SW480 (cell line): ENCODE measurements at regions not wholly inside any gene's neighbourhood (a gene's known extent, or its start where the extent isn't known, plus 50 kb on each side); places are given as distances from the start of the nearest gene placed in this dataset.
A peak's percentile ranks its signal among the peaks of the same experiment; 100 is the strongest.
"Not testable (repeated sequence)": the region's sequence is repeated elsewhere in the genome, so short reads cannot be mapped to it uniquely, and the experiment has no call there.

Experiments
- DNase-seq: peaks from one replicate; pipeline ENCODE4 v3.0.0-alpha.2; 2016; ENCODE audit warnings: low spot score

GRCh38 chr3:167102071-167102470 lies 278.0 kb downstream of the ZBBX start:
- DNase-seq = no peak

DNA sequence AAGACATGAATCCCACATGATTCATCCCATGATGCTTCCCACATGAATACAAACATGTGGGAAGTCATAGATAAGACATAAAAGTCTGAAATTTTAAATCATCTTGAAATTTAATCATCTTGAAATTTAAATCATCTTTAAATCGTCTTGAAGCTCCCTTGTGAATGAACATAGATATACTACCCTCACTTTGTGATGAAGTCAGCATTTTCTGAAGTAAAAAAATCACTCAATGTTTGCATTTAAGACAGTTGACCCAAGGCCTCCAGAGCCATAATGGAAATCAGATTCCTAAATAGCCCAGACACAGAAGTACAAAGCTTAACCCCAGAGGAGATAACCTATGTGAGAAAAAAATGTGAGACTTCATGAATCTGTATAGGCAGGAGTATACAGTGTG lies 279.4 kb downstream of the ZBBX start:
- no peak for DNase-seq

GRCh38 chr3:167100200-167100599 lies 279.9 kb downstream of the ZBBX start:
- DNase-seq = no peak

- no peak for DNase-seq
These were observed 284.1 kb downstream of the ZBBX start for GRCh38 chr3:167095976-167096375.

- DNase-seq = no peak
These were observed 285.5 kb downstream of the ZBBX start for GRCh38 chr3:167094632-167095031.

DNA sequence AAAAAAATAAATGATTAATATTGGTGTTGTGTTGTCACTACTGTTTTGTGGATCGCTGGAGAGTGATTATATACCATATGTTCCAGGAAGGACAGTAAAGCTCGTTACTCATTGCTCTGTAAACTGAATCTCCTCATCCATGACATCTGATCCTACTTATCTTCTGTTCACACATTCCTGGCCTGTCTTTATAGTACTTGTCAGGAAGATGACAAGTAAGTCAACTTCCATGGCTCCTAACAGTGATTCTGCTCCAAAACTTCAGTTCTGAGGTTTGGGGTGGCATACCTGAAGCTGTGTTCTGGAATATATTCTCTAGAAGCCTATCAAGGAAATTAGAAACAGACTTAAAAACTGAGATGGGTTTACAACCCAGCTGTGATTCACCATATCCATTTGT lies 288.9 kb downstream of the ZBBX start:
- DNase-seq = no peak

- DNase-seq = no peak
These were observed 295.6 kb downstream of the ZBBX start for GRCh38 chr3:167084545-167084944.

DNA sequence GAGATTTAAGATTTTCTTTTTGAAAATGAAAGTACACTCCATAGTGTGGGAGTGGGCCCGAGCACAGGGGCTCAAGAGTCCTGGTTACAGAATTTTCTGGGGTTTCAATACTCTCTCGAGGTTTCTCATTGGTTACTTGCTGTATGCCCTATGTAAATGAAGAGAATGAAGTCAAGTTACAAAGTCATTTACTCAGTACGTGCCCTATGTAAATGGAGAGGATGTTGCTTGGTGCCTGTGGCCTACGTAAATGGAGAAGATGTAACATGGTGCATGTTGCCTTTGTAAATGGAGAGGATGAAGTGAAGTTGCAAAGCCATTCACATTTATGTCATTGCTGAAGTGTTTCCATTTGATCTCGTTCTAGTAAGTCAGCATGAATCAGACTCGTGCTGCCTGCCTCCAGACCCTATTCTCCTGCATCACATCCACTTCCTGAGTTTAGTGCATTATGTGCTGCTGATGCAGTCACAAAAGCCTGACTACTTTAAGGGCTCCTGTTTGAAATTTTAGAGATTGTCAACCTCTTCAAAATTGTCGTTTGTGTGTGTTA lies 302.0 kb downstream of the ZBBX start:
- DNase-seq = peak; percentile 2

GRCh38 chr3:167067787-167068161 lies 312.3 kb downstream of the ZBBX start:
- no peak for DNase-seq

DNA sequence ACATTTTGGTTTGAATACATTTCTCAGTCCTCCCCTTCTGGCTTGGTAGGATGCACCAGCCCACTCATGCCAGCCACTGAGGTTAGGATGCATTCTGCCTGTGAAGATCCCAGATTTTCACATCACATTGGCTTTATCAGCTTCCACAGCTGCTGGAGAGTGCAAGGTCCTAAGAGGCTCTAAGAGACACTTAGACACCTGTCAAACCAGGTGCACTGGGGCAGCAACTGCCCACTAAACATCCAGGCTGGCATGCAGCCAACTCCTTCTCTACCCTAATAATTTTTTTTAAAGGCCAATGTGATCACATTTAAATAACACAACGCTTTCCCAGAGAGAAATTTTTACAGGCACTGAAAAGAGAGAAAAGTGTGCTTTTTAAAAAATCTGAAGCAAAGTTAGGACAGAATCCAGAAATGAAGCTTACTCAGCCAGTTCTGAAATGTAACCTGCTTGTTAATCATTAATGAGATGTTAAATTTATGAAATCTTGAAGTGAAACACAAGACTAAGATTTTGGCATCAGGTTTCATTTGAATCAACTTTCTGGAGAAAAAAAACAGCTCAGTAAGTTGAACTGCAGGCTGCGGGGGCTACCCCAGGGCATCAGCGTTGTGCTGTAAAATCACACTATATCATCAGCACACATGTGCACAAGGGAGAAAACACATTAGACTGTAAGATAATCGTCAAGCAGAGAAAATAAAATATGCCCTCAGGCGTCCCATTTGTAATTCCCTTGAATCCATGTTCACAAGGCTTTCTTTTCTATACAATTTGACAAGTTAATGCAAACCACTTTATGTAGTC lies 312.9 kb downstream of the ZBBX start:
- DNase-seq = no peak

- no peak for DNase-seq
These were observed 322.5 kb downstream of the ZBBX start for GRCh38 chr3:167057581-167057980.

DNA sequence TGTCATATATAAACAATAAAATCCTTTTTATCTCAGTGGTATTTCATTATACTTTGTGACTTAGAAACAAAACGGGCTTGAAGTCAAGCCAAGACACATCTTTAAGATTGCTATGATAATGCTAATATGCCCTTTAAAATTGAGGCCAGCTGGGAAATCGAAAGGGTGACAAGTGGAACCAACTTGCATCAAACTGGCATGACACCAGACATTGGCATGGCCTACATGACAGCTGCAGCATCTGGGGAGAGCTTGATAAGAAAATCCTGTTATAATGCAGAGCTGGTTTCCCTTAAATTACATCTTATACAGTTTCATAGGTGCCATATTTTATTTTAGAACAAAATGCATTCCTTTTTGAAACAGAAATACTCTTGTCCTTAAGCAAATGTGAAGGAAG lies 325.2 kb downstream of the ZBBX start:
- DNase-seq = no peak

DNA sequence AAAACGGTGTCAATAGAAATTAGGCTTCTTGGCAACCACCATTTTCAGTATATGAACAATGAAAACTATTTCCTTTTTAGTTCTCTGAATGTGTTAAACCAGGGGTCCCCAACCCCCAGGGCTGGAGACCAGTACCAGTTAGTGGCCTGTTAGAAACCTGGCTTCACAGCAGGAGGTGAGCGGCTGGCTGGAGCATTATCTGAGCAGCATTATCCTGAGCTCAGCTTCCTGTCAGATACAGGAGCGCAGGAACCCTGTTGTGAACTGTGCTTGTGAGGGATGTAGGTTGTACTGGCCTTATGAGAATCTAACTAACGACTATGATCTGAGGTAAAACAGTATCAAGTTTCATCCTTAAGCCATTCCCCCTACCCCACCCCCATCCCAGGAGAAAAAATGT lies 328.7 kb downstream of the ZBBX start:
- no peak for DNase-seq

- DNase-seq = no peak
These were observed 346.2 kb downstream of the ZBBX start for GRCh38 chr3:167033866-167034265.

GRCh38 chr3:167032267-167032876 lies 347.7 kb downstream of the ZBBX start:
- peak; percentile 37 for DNase-seq

DNA sequence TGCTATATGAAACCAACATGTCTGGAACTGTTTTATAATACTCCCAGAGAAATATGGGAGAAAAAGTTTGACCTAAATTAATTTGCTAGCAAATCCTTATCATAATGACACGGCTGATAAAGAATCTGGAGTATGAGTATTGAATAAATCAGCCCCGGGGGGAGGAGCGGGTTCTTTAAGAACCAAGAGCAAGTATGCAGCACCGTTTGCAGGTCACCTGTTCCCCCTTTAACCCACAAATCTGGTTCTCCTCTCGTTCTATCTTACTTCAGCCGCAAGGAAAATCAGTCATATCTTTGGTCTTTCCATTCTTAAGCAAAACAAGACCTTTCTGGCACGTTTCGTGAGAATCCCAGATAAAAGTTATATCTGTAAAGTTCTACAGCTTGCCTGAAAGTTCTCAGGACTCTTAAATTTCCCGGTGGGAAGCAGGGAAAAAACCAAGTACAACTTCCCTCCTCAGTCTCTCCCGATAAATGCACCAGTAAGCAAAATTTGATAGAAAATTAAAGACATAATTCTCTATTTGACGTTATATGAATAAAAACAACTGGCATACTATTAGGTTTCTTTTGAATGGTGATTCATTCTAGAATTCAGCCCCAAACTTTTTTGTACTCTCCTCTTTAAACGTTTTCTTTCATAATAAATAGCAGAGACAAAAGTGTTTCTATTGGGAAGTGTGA lies 348.6 kb downstream of the ZBBX start:
- no peak for DNase-seq

- DNase-seq = no peak
These were observed 349.9 kb downstream of the ZBBX start for GRCh38 chr3:167030082-167030725.

- not testable (repeated sequence) for DNase-seq
These were observed 360.6 kb downstream of the ZBBX start for GRCh38 chr3:167019503-167019902.

DNA sequence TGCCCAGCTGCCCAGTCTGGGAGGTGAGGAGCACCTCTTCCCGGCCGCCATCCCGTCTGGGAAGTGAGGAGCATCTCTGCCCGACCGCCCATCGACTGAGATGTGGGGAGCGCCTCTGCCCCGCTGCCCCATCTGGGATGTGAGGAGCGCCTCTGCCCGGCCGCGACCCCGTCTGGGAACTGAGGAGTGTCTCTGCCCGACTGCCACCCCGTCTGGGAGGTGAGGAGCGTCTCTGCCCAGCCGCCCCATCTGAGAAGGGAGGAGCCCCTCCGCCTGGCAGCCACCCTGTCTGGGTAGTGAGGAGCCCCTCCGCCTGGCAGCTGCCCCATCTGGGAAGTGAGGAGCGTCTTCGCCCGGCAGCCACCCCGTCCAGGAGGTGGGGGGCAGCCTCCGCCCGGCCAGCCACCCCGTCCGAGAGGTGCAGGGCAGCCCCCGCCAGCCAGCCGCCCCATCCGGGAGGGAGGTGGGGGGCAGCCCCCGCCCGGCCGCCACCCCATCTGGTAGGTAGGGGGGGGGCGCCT lies 361.4 kb downstream of the ZBBX start:
- DNase-seq = not testable (repeated sequence)

- DNase-seq = no peak
These were observed 367.4 kb downstream of the ZBBX start for GRCh38 chr3:167012691-167013090.

DNA sequence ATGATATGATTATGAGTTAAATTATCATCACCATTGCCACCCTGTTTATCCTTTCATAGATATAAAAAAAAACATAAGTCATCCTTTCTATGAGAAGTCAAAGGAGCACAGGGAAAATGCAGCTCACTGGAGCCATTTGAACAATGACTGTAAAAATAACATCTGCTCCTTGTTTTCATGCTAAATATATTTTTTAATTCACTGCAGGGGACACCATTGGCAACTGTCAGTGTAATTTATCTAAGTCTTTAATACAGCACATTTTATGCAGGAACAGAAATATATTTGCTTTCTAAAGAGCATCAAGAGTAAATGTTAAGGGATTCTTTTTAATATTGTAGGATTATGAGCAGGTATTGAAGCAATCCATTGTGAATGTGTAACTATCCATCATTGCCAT lies 371.3 kb downstream of the ZBBX start:
- DNase-seq = no peak

DNA sequence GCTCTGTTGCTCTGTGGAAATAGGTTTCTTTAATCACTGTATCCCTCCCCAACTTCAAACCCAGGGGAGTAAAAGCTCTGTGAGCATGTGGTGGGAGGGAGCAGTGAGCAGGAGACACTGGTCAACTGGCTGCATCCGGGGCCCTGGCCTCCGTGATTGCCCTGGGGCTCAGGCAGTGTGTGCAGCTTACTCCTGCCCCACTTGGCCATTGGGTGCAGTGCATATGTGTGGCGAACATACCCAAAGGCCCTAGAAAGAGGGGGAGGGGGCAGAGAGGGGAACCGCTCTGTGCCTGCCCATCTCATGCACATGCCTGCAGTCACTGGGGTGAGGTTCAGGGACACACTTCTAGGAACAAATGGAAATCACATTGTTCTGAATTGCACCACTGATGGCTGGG lies 378.7 kb downstream of the ZBBX start:
- no peak for DNase-seq
